IMR-90 (cell line): ENCODE measurements at regions not wholly inside any gene's neighbourhood (a gene's known extent, or its start where the extent isn't known, plus 50 kb on each side); places are given as distances from the start of the nearest gene placed in this dataset.

Source experiments
- ATAC-seq: fragments of 200-7000 bp; cut with Tn5 transposase; 2 replicates; pipeline ENCODE4 v1.9.1; 2020; ENCODE audit warnings: low read depth, mild to moderate bottlenecking, moderate library complexity
- BruUV-seq: library from RNA; stranded (reverse); fragments of 400-500 nt; replicated peaks from 2 replicates; lab custom pipeline; 2021; lab: Mats Ljungman, UMichigan
- CTCF ChIA-PET: fragments of 300-600 bp; formaldehyde crosslinking; extraction: SDS; loops from one replicate; lab custom pipeline; 2021; ENCODE audit warnings: antibody characterized with exemption; lab: Yijun Ruan, JAX
- POLR2A ChIA-PET: fragments of 300-600 bp; sonication (Branson Sonifier 250); formaldehyde crosslinking; loops from one replicate; lab custom pipeline; 2022; ENCODE audit warnings: antibody characterized with exemption; ENCODE audit not compliant: unreplicated experiment; lab: Charles Lee
- DNase-seq: peaks from one replicate; pipeline ENCODE4 v3.0.0; 2013
- H2AFZ ChIP-seq: replicated peaks from 2 replicates; pipeline ENCODE3; 2013; ENCODE audit warnings: low read length, mild to moderate bottlenecking; ENCODE audit not compliant: poor library complexity
- H2AK5ac ChIP-seq: 2 replicates; pipeline ENCODE4 v1.6.1; 2013; ENCODE audit warnings: low read depth, low read length, inconsistent platforms
- H2AK9ac ChIP-seq: replicated peaks from 2 replicates; pipeline ENCODE3; 2013; ENCODE audit warnings: mild to moderate bottlenecking, low read depth, low read length, moderate library complexity; ENCODE audit not compliant: poor library complexity
- H2BK120ac ChIP-seq: 2 replicates; pipeline ENCODE4 v1.6.1; 2013; ENCODE audit warnings: low read depth, low read length, inconsistent platforms
- H2BK15ac ChIP-seq: 3 replicates; pipeline ENCODE4 v1.6.1; 2013; ENCODE audit warnings: low read depth, low read length, inconsistent platforms
- H2BK20ac ChIP-seq: 2 replicates; pipeline ENCODE4 v1.6.1; 2013; ENCODE audit warnings: low read depth, mild to moderate bottlenecking, inconsistent platforms, low read length, moderate library complexity
- H2BK5ac ChIP-seq: 2 replicates; pipeline ENCODE4 v1.6.1; 2013; ENCODE audit warnings: mild to moderate bottlenecking, low read depth, low read length, inconsistent platforms; ENCODE audit not compliant: poor library complexity, severe bottlenecking
- H3K14ac ChIP-seq: replicated peaks from 2 replicates; pipeline ENCODE4 v1.6.1; 2013; ENCODE audit warnings: low read depth, low read length, inconsistent platforms
- H3K18ac ChIP-seq: 2 replicates; pipeline ENCODE4 v1.6.1; 2013; ENCODE audit warnings: low read depth, low read length, control low read depth
- H3K23ac ChIP-seq: 2 replicates; pipeline ENCODE4 v1.6.1; 2013; ENCODE audit warnings: low read depth, low read length, inconsistent platforms
- H3K27ac ChIP-seq: 2 replicates; pipeline ENCODE4 v1.5.1; 2013; ENCODE audit warnings: mild to moderate bottlenecking, control low read depth, low read length; ENCODE audit not compliant: insufficient read depth
- H3K27me3 ChIP-seq: 2 replicates; pipeline ENCODE4 v1.6.1; 2013; ENCODE audit warnings: low read length; ENCODE audit not compliant: control insufficient read depth, insufficient read depth
- H3K36me3 ChIP-seq: 2 replicates; pipeline ENCODE4 v1.6.1; 2013; ENCODE audit warnings: low read length, mixed read lengths; ENCODE audit not compliant: control insufficient read depth, insufficient read depth
- H3K4ac ChIP-seq: 2 replicates; pipeline ENCODE4 v1.6.1; 2013; ENCODE audit warnings: low read depth, low read length, inconsistent platforms
- H3K4me1 ChIP-seq: 2 replicates; pipeline ENCODE4 v1.6.1; 2013; ENCODE audit warnings: low read length, mixed read lengths; ENCODE audit not compliant: control insufficient read depth, insufficient read depth
- H3K4me2 ChIP-seq: 2 replicates; pipeline ENCODE4 v1.6.1; 2013; ENCODE audit warnings: low read depth, mild to moderate bottlenecking, control low read depth, low read length, moderate library complexity
- H3K4me3 ChIP-seq: 2 replicates; pipeline ENCODE4 v1.5.1; 2013; ENCODE audit warnings: low read depth, mild to moderate bottlenecking, control low read depth, low read length, moderate library complexity; ENCODE audit not compliant: insufficient read depth
- H3K56ac ChIP-seq: 2 replicates; pipeline ENCODE4 v1.6.1; 2013; ENCODE audit warnings: low read length, inconsistent platforms; ENCODE audit not compliant: insufficient read depth; ENCODE audit errors: extremely low read depth
- H3K79me1 ChIP-seq, 2 experiments: 2 replicates each; pipeline ENCODE4 v1.6.1; 2013; ENCODE audit warnings: low read length in 2 of 2, inconsistent platforms in 1 of 2, low read depth in 1 of 2
- H3K9ac ChIP-seq: 2 replicates; pipeline ENCODE4 v1.6.1; 2013; ENCODE audit warnings: low read depth, low read length, control low read depth
- H3K9me1 ChIP-seq: 2 replicates; pipeline ENCODE4 v1.6.1; 2013; ENCODE audit warnings: low read length, inconsistent platforms; ENCODE audit not compliant: insufficient read depth
- H3K9me3 ChIP-seq: 2 replicates; pipeline ENCODE4 v1.6.1; 2013; ENCODE audit warnings: low read length; ENCODE audit not compliant: control insufficient read depth, insufficient read depth
- H4K20me1 ChIP-seq: 2 replicates; pipeline ENCODE4 v1.6.1; 2013; ENCODE audit warnings: low read length, inconsistent platforms; ENCODE audit not compliant: insufficient read depth
- H4K5ac ChIP-seq: 2 replicates; pipeline ENCODE4 v1.6.1; 2013; ENCODE audit warnings: mild to moderate bottlenecking, low read depth, low read length, control low read depth
- H4K8ac ChIP-seq, 2 experiments: 2 replicates each; pipeline ENCODE4 v1.6.1; 2013; ENCODE audit warnings: low read depth in 2 of 2, low read length in 2 of 2, control low read depth in 1 of 2, inconsistent platforms in 1 of 2
- H4K91ac ChIP-seq: 2 replicates; pipeline ENCODE4 v1.6.1; 2013; ENCODE audit warnings: low read depth, low read length, inconsistent platforms; ENCODE audit not compliant: insufficient read depth
- BHLHE40 ChIP-seq: fragments of 150-350 bp; IDR thresholded peaks from 2 replicates; pipeline ENCODE4 v1.6.1; 2016; ENCODE audit warnings: mild to moderate bottlenecking, low read depth, low read length
- CEBPB ChIP-seq: IDR thresholded peaks from 2 replicates; pipeline ENCODE4 v1.6.1; 2012; ENCODE audit warnings: low read depth, low read length, improper control_type of control experiment
- CHD1 ChIP-seq: IDR thresholded peaks from 2 replicates; pipeline ENCODE4 v1.6.1; 2012; ENCODE audit warnings: low read depth, low read length, improper control_type of control experiment
- FOS ChIP-seq: fragments of 150-350 bp; IDR thresholded peaks from 2 replicates; pipeline ENCODE4 v1.6.1; 2016; ENCODE audit warnings: low read depth, low read length
- MAFK ChIP-seq: IDR thresholded peaks from 2 replicates; pipeline ENCODE4 v1.6.1; 2012; ENCODE audit warnings: low read depth, low read length, improper control_type of control experiment
- MAZ ChIP-seq: IDR thresholded peaks from 2 replicates; pipeline ENCODE4 v1.6.1; 2012; ENCODE audit warnings: low read depth, mild to moderate bottlenecking, low read length, improper control_type of control experiment, moderate library complexity, borderline replicate concordance
- MXI1 ChIP-seq: IDR thresholded peaks from 2 replicates; pipeline ENCODE4 v1.6.1; 2012; ENCODE audit warnings: low read depth, mild to moderate bottlenecking, low read length, moderate library complexity, borderline replicate concordance
- NFE2L2 ChIP-seq: fragments of 150-350 bp; IDR thresholded peaks from 2 replicates; pipeline ENCODE4 v1.6.1; 2016; ENCODE audit warnings: low read depth, mild to moderate bottlenecking, low read length
- POLR2A ChIP-seq: IDR thresholded peaks from 2 replicates; pipeline ENCODE4 v1.6.1; 2012; ENCODE audit warnings: mild to moderate bottlenecking, low read depth, low read length
- RAD21 ChIP-seq: IDR thresholded peaks from 2 replicates; pipeline ENCODE4 v1.6.1; 2012; ENCODE audit warnings: low read length, improper control_type of control experiment
- RCOR1 ChIP-seq: IDR thresholded peaks from 2 replicates; pipeline ENCODE4 v1.6.1; 2012; ENCODE audit warnings: mild to moderate bottlenecking, low read length, improper control_type of control experiment; ENCODE audit not compliant: insufficient replicate concordance
- RFX5 ChIP-seq: IDR thresholded peaks from 2 replicates; pipeline ENCODE4 v1.8.0; 2012; ENCODE audit warnings: low read depth, mild to moderate bottlenecking, low read length, moderate library complexity
- SMC3 ChIP-seq: fragments of 150-350 bp; IDR thresholded peaks from 2 replicates; pipeline ENCODE4 v1.6.1; 2016; ENCODE audit warnings: low read depth, mild to moderate bottlenecking, antibody characterized with exemption, low read length, moderate library complexity
- USF2 ChIP-seq: fragments of 150-350 bp; IDR thresholded peaks from 2 replicates; pipeline ENCODE4 v1.6.1; 2017; ENCODE audit warnings: mild to moderate bottlenecking, antibody characterized with exemption, low read length, low read depth
- dilution Hi-C: fragments of 300-500 bp; cut with HindIII; formaldehyde crosslinking; loops from one replicate; pipeline ENCODE4 v1.14.3; 2018; ENCODE audit warnings: low sequenced_read_pairs; ENCODE audit not compliant: unreplicated experiment
- in situ Hi-C: fragments of 300-500 bp; cut with MboI; formaldehyde crosslinking; loops from 3 replicates; pipeline ENCODE4 v1.14.3; 2019; ENCODE audit warnings: low sequenced_read_pairs, inconsistent platforms, mixed read lengths
- intact Hi-C: fragments of 100-400 bp; cut with micrococcal nuclease; formaldehyde crosslinking; loops from 2 replicates; pipeline ENCODE4 v1.10.0; 2022
- TF ChIP-seq, protein P1 (sequence below): conservative IDR thresholded peaks from 2 replicates; pipeline ENCODE4 v1.5.1; 2012; ENCODE audit warnings: mild to moderate bottlenecking, low read depth, low read length, improper control_type of control experiment
- TF ChIP-seq, protein P2 (sequence below): fragments of 150-350 bp; IDR thresholded peaks from 2 replicates; pipeline ENCODE4 v1.6.1; 2016; ENCODE audit warnings: low read depth, mild to moderate bottlenecking, low read length, moderate library complexity, borderline replicate concordance

GRCh38 chr7:130970196-130970595 lies 236.2 kb upstream of the KLF14 start:
- intact Hi-C loops (no loop called here), dilution Hi-C loops (no loop called here), in situ Hi-C loops (no loop called here)
- H3K4me1 ChIP-seq, result peaks cover 10% of the 10 kb centered on the region
- peaks cover 4% of the 10 kb centered on the region; the same call in 1 of the 2 replicates for H3K36me3 ChIP-seq
- H2AK9ac ChIP-seq, result no peak overlapping the region
- H3K79me1 ChIP-seq, result peaks cover 5 to 36% of the 10 kb centered on the region in 2 experiments; a peak in 2 of 4 replicates
- no peak overlapping the region for H3K27ac ChIP-seq
- H2BK20ac ChIP-seq, result 0 out of 2 replicates have a peak overlapping the region, but pooled peaks have one; percentile 57
- no peak overlapping the region for H3K14ac ChIP-seq
- no peaks in the 10 kb centered on the region; the same call in 1 of the 2 replicates for H4K20me1 ChIP-seq
- H3K4me2 ChIP-seq, result no peak overlapping the region
- POLR2A ChIA-PET, result interaction anchor here (0.7 to 1.4 kb wide), 2 partner anchors 10 to 87 kb away, joined by 3 to 6 read pairs; no protein-coding TSS in a partner anchor
- no peak overlapping the region for H3K4ac ChIP-seq
- no peak overlapping the region; the same call in 1 of the 2 replicates for H3K23ac ChIP-seq
- peak overlapping the region; percentile 30 for H2BK5ac ChIP-seq
- H4K5ac ChIP-seq, result no peak overlapping the region
- peaks cover 5% of the 10 kb centered on the region for H3K9me1 ChIP-seq
- no peak overlapping the region for H2AK5ac ChIP-seq
- H3K56ac ChIP-seq, result no peak overlapping the region
- CTCF ChIA-PET, result interaction anchor here (1.1 kb wide), 1 partner anchor 73 kb away, joined by 3 read pairs; no protein-coding TSS in a partner anchor
- no peak overlapping the region for H2BK120ac ChIP-seq
- H3K9ac ChIP-seq, result no peak overlapping the region
- no peak overlapping the region for H2AFZ ChIP-seq
- no peak overlapping the region for H3K18ac ChIP-seq
- peaks cover 2% of the 10 kb centered on the region; the same call in 1 of the 2 replicates for H3K9me3 ChIP-seq
- no peak overlapping the region for H4K91ac ChIP-seq
- H4K8ac ChIP-seq, result no peak overlapping the region; a peak in 1 of 4 replicates
- H3K4me3 ChIP-seq, result no peak overlapping the region
- no TSS peak for BruUV-seq
- ATAC-seq (no peak), DNase-seq (no peak)
- TF ChIP-seq CHD1 (no peak), RFX5 (no peak), MAFK (no peak), FOS (no peak), RCOR1 (no peak), BHLHE40 (no peak), POLR2A (no peak), USF2 (no peak), RAD21 (no peak), NFE2L2 (no peak), CEBPB (no peak), MXI1 (no peak), SMC3 (no peak), MAZ (no peak)
- TF ChIP-seq, protein P1, sequence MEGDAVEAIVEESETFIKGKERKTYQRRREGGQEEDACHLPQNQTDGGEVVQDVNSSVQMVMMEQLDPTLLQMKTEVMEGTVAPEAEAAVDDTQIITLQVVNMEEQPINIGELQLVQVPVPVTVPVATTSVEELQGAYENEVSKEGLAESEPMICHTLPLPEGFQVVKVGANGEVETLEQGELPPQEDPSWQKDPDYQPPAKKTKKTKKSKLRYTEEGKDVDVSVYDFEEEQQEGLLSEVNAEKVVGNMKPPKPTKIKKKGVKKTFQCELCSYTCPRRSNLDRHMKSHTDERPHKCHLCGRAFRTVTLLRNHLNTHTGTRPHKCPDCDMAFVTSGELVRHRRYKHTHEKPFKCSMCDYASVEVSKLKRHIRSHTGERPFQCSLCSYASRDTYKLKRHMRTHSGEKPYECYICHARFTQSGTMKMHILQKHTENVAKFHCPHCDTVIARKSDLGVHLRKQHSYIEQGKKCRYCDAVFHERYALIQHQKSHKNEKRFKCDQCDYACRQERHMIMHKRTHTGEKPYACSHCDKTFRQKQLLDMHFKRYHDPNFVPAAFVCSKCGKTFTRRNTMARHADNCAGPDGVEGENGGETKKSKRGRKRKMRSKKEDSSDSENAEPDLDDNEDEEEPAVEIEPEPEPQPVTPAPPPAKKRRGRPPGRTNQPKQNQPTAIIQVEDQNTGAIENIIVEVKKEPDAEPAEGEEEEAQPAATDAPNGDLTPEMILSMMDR, result no peak
- TF ChIP-seq, protein P2, sequence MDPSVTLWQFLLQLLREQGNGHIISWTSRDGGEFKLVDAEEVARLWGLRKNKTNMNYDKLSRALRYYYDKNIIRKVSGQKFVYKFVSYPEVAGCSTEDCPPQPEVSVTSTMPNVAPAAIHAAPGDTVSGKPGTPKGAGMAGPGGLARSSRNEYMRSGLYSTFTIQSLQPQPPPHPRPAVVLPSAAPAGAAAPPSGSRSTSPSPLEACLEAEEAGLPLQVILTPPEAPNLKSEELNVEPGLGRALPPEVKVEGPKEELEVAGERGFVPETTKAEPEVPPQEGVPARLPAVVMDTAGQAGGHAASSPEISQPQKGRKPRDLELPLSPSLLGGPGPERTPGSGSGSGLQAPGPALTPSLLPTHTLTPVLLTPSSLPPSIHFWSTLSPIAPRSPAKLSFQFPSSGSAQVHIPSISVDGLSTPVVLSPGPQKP, result no peak
- no peak overlapping the region for H2BK15ac ChIP-seq
- H3K27me3 ChIP-seq, result no peaks in the 10 kb centered on the region
